Left ventricle myocardium inferior (tissue), 1 donor: ENCODE measurements at regions not wholly inside any gene's neighbourhood (a gene's known extent, or its start where the extent isn't known, plus 50 kb on each side); places are given as distances from the start of the nearest gene placed in this dataset.

Source experiments
- DNase-seq: peaks from one replicate; pipeline ENCODE4 v3.0.0-alpha.2; 2020
- H3K27ac ChIP-seq: fragments of 200-600 bp; replicated peaks from 2 replicates; pipeline ENCODE4 v1.8.0; 2021
- H3K27me3 ChIP-seq: fragments of 200-600 bp; 2 replicates; pipeline ENCODE4 v1.8.0; 2021; ENCODE audit warnings: low read depth
- H3K36me3 ChIP-seq: fragments of 200-600 bp; 2 replicates; pipeline ENCODE4 v1.8.0; 2021
- H3K4me1 ChIP-seq: fragments of 200-600 bp; 2 replicates; pipeline ENCODE4 v1.8.0; 2021
- H3K4me3 ChIP-seq: fragments of 200-600 bp; 2 replicates; pipeline ENCODE4 v1.8.0; 2021; ENCODE audit warnings: mild to moderate bottlenecking, moderate library complexity
- H3K9me3 ChIP-seq: fragments of 200-600 bp; replicated peaks from 2 replicates; pipeline ENCODE4 v1.8.0; 2021
- intact Hi-C: fragments of 100-400 bp; cut with micrococcal nuclease; formaldehyde crosslinking; loops from one replicate; pipeline ENCODE4 v1.11.0; 2022
- TF ChIP-seq, protein P1 (sequence below): fragments of 200-600 bp; IDR thresholded peaks from 2 replicates; pipeline ENCODE4 v1.8.0; 2021; ENCODE audit warnings: antibody characterized with exemption, mild to moderate bottlenecking, borderline replicate concordance
- donor health status: DM: no; HTN: yes; CAD: no; lungs with severe emphysema.

DNA sequence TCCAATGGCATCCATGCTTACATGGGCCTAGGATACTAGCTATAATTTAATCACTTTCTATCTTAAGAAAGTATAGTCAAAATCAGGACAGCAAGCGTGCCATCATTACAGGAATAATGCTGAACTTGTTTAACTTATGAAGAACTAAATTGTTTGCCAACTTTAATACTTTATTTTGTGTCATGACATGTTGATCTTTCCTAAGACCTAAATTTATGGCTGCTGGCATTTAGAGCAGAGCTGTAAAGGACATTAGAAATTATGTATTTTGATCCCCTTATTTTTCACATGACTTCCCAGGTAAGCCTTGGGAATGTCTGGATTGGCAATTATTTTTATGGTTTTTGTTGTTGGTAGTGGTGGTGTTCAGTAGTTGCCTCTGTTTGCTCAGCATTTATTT, 920.3 kb upstream of the GOT2 start:
- no peaks in the 10 kb centered on the region for H3K36me3 ChIP-seq
- H3K9me3 ChIP-seq: peaks cover 18% of the 10 kb centered on the region
- intact Hi-C loops: no loop called here
- H3K4me1 ChIP-seq: no peaks in the 10 kb centered on the region
- no peak for DNase-seq
- no peaks in the 10 kb centered on the region for H3K27me3 ChIP-seq
- H3K27ac ChIP-seq: no peak overlapping the region
- TF ChIP-seq, protein P1, sequence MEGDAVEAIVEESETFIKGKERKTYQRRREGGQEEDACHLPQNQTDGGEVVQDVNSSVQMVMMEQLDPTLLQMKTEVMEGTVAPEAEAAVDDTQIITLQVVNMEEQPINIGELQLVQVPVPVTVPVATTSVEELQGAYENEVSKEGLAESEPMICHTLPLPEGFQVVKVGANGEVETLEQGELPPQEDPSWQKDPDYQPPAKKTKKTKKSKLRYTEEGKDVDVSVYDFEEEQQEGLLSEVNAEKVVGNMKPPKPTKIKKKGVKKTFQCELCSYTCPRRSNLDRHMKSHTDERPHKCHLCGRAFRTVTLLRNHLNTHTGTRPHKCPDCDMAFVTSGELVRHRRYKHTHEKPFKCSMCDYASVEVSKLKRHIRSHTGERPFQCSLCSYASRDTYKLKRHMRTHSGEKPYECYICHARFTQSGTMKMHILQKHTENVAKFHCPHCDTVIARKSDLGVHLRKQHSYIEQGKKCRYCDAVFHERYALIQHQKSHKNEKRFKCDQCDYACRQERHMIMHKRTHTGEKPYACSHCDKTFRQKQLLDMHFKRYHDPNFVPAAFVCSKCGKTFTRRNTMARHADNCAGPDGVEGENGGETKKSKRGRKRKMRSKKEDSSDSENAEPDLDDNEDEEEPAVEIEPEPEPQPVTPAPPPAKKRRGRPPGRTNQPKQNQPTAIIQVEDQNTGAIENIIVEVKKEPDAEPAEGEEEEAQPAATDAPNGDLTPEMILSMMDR: no peak
- H3K4me3 ChIP-seq: no peak overlapping the region

DNA sequence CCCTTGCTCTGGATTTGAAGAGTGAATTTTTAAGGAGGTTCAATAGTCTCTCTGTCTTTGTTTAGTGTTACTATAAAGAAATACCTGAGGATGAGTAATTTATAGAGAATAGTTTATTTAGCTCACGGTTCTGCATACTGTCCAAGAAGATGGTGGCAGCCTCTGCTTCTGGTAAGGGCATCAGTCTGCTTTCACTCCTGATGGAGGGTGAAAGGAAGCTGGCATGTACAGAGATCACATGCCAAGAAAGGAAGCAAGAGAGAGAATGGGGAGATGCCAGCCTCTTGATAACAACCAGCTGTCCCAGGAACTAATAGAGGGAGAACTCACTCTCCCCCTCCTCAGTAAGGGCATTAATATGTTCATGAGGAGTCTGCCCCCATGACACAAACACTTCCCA, 917.5 kb upstream of the GOT2 start:
- DNase-seq: no peak
- Histone ChIP-seq H3K9me3 (peaks cover 38% of the 10 kb centered on the region), H3K27ac (no peak overlapping the region), H3K27me3 (no peaks in the 10 kb centered on the region), H3K36me3 (no peaks in the 10 kb centered on the region), H3K4me1 (no peaks in the 10 kb centered on the region), H3K4me3 (no peak overlapping the region)
- intact Hi-C loops: no loop called here
- TF ChIP-seq, protein P1: no peak

DNA sequence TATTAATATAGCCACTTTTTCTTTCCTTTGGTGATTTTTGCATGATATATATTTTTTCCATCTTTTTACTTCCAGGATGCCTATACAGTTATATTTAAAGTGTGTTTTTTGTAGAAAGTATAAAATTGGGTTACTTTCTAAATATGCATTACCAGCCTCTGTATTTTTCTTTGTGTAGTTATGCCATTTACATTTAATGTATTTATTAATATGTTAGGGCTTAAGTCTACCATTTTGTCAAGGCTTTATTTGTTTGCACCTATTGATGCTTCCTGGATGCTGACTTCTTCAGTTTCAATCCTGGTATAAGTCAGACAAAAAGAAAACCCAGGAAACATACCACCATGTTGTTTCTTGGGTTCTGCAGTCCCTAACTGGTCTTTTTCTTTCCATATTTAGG, 911.1 kb upstream of the GOT2 start:
- Histone ChIP-seq H3K4me1 (no peaks in the 10 kb centered on the region), H3K27me3 (no peaks in the 10 kb centered on the region), H3K36me3 (no peaks in the 10 kb centered on the region), H3K9me3 (peaks cover 66% of the 10 kb centered on the region), H3K4me3 (no peak overlapping the region), H3K27ac (no peak overlapping the region)
- TF ChIP-seq, protein P1: no peak
- intact Hi-C loops: no loop called here
- DNase-seq: no peak

DNA sequence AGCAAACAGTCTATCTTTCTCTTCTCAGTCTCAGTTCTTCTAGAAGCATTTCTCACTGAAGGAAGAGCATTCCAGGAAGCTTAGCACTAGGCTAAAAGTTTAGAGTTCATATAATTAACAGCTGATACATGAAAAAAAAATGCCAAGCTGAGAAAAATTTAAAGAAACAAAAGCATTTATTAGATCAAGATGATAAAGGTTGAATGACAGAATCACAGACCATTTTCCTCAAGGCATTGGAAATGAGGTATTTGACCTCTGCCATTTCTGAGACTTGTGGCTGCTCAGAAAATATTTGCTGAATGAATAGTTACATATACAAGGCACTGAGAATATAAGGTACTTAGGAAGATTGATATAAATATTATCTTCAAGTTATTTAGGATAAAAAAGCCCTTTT, 901.6 kb upstream of the GOT2 start:
- TF ChIP-seq, protein P1: no peak
- Histone ChIP-seq H3K9me3 (peaks cover 15% of the 10 kb centered on the region), H3K4me3 (no peak overlapping the region), H3K4me1 (no peaks in the 10 kb centered on the region), H3K27me3 (no peaks in the 10 kb centered on the region), H3K27ac (no peak overlapping the region), H3K36me3 (no peaks in the 10 kb centered on the region)
- DNase-seq: no peak
- intact Hi-C loops: no loop called here

DNA sequence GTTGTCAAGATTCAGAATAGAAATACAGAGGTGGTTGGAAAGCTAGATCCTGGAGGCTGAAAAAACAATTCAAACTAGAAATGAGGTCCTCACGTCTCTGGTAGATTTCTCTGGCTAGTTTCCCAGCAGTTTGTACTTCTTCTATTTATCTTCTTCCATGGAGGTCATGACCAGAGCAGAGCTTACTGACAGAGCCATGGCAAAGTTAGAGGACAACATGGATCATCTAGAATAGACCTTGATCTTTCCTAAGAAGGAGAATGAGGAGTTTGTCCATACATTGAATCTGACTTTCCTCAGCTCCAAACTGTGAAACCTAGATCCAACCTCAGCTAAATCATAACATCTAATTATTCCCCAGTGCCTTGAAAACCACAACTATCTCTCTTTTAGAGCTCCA, 900.8 kb upstream of the GOT2 start:
- Histone ChIP-seq H3K4me3 (no peak overlapping the region), H3K27ac (no peak overlapping the region), H3K9me3 (peaks cover 15% of the 10 kb centered on the region), H3K4me1 (no peaks in the 10 kb centered on the region), H3K27me3 (no peaks in the 10 kb centered on the region), H3K36me3 (no peaks in the 10 kb centered on the region)
- DNase-seq: no peak
- TF ChIP-seq, protein P1: no peak
- intact Hi-C loops: no loop called here

DNA sequence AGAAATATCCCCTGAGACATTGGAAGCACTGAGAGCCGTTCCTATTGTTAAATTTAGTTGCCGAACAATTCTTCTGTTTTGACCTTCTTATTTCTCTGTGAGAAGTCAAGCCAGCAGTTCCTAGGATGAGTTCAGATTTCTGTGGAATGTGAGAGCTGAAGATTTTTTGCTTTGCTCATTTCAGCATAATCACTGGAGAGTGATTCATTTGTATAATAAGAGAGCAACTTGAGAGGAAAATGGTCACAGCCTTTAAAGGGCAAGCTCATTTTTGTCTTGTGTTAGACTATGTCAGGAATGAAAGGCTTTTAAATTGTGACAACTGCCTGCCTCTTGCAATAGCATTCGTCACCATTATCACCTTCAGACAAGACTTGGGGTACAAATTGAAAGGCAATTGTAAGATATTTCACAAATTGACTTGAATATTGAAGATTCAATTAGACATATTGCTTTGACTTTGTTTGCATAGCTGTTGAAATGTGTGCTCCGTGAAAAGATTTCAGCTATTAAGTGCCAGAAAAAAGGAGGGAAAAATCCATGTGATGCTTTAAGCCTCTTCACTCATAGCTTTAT, 900.0 kb upstream of the GOT2 start:
- H3K4me1 ChIP-seq: no peaks in the 10 kb centered on the region
- intact Hi-C loops: no loop called here
- H3K9me3 ChIP-seq: peaks cover 15% of the 10 kb centered on the region
- no peak for DNase-seq
- TF ChIP-seq, protein P1: no peak
- no peak overlapping the region for H3K27ac ChIP-seq
- H3K27me3 ChIP-seq: no peaks in the 10 kb centered on the region
- H3K4me3 ChIP-seq: no peak overlapping the region
- no peaks in the 10 kb centered on the region for H3K36me3 ChIP-seq
